Endodermal cell (in vitro differentiated cells): ENCODE measurements at regions not wholly inside any gene's neighbourhood (a gene's known extent, or its start where the extent isn't known, plus 50 kb on each side); places are given as distances from the start of the nearest gene placed in this dataset.

ENCODE experiments used
- DNase-seq: peaks from one replicate; pipeline ENCODE4 v3.0.0-alpha.2; 2017
- H3K27ac ChIP-seq: 2 replicates; pipeline ENCODE4 v1.5.1; 2013; ENCODE audit warnings: mild to moderate bottlenecking, low read depth, low read length, moderate library complexity
- H3K27me3 ChIP-seq: 2 replicates; pipeline ENCODE4 v1.6.1; 2013; ENCODE audit warnings: mild to moderate bottlenecking, low read length, moderate library complexity; ENCODE audit not compliant: insufficient read depth, control insufficient read depth, poor library complexity, severe bottlenecking
- H3K36me3 ChIP-seq: 2 replicates; pipeline ENCODE4 v1.7.0; 2013; ENCODE audit warnings: mild to moderate bottlenecking, low read length, moderate library complexity; ENCODE audit not compliant: control insufficient read depth, insufficient read depth
- H3K4me1 ChIP-seq: one replicate; pipeline ENCODE4 v1.7.0; 2013; ENCODE audit warnings: low read length; ENCODE audit not compliant: control insufficient read depth, insufficient read depth
- H3K4me3 ChIP-seq: 2 replicates; pipeline ENCODE4 v1.5.1; 2013; ENCODE audit warnings: mild to moderate bottlenecking, low read length, moderate library complexity
- H3K9ac ChIP-seq: 2 replicates; pipeline ENCODE4 v1.6.1; 2013; ENCODE audit warnings: mild to moderate bottlenecking, low read length, moderate library complexity; ENCODE audit not compliant: poor library complexity, severe bottlenecking; ENCODE audit errors: extremely low read depth
- H3K9me3 ChIP-seq: 2 replicates; pipeline ENCODE4 v1.6.1; 2013; ENCODE audit warnings: mild to moderate bottlenecking, low read length, moderate library complexity; ENCODE audit not compliant: control insufficient read depth
- H3K27ac Mint-ChIP-seq: 2 replicates; pipeline ENCODE4 v1.8.0; 2020; ENCODE audit warnings: mixed read lengths
- H3K27me3 Mint-ChIP-seq: 2 replicates; pipeline ENCODE4 v1.8.0; 2021; ENCODE audit warnings: mild to moderate bottlenecking, mixed read lengths; ENCODE audit not compliant: insufficient read depth
- H3K36me3 Mint-ChIP-seq: 2 replicates; pipeline ENCODE4 v1.8.0; 2020; ENCODE audit warnings: low read depth, mixed read lengths
- H3K4me1 Mint-ChIP-seq: 2 replicates; pipeline ENCODE4 v1.8.0; 2020; ENCODE audit warnings: mixed read lengths
- H3K4me3 Mint-ChIP-seq: 2 replicates; pipeline ENCODE4 v1.8.0; 2020; ENCODE audit warnings: mild to moderate bottlenecking, moderate library complexity, mixed read lengths
- H3K9me3 Mint-ChIP-seq: 2 replicates; pipeline ENCODE4 v1.8.0; 2020; ENCODE audit warnings: mild to moderate bottlenecking, mixed read lengths
- CTCF ChIP-seq: fragments of 200-600 bp; sonication (generic); conservative IDR thresholded peaks from 2 replicates; pipeline ENCODE4 v1.5.0; 2021; ENCODE audit warnings: antibody characterized with exemption, mild to moderate bottlenecking
- WGBS, 2 experiments: methylation state at CpG; one replicate each; pipeline versions ENCODE4 v1.1.5 to v1.1.7; 2013; ENCODE audit warnings: missing lambda C conversion rate in 2 of 2, mixed read lengths in 1 of 2; ENCODE audit not compliant: insufficient coverage in 1 of 2, insufficient read length in 1 of 2; 5-methylcytosine and 5-hydroxymethylcytosine counted together

GRCh38 chr2:220279372-220279771 lies 651.9 kb downstream of the SLC4A3 start:
- Histone ChIP-seq H3K4me3 (no peak overlapping the region), H3K36me3 (no peaks in the 10 kb centered on the region), H3K9ac (no peak overlapping the region), H3K27ac (no peak overlapping the region), H3K9me3 (no peaks in the 10 kb centered on the region), H3K27me3 (no peaks in the 10 kb centered on the region), H3K4me1 (no peaks in the 10 kb centered on the region)
- Mint-ChIP-seq H3K4me3 (no peak overlapping the region), H3K36me3 (no peaks in the 10 kb centered on the region), H3K27me3 (no peaks in the 10 kb centered on the region), H3K4me1 (no peaks in the 10 kb centered on the region), H3K27ac (no peak overlapping the region), H3K9me3 (peaks cover 2% of the 10 kb centered on the region)
- TF ChIP-seq CTCF: no peak
- 88 to 100% methylated on average over 1 to 2 of the region's 2 CpGs for WGBS, 2 experiments
- no peak for DNase-seq

GRCh38 chr2:220279840-220280239 lies 652.4 kb downstream of the SLC4A3 start:
- no peaks in the 10 kb centered on the region for H3K27me3 ChIP-seq
- no peak overlapping the region for H3K4me3 ChIP-seq
- H3K27ac ChIP-seq: no peak overlapping the region
- no peak overlapping the region for H3K27ac Mint-ChIP-seq
- no peak overlapping the region for H3K4me3 Mint-ChIP-seq
- no peaks in the 10 kb centered on the region for H3K27me3 Mint-ChIP-seq
- no peaks in the 10 kb centered on the region for H3K4me1 ChIP-seq
- H3K9me3 Mint-ChIP-seq: peaks cover 2% of the 10 kb centered on the region
- TF ChIP-seq CTCF: no peak
- no peaks in the 10 kb centered on the region for H3K36me3 ChIP-seq
- H3K9me3 ChIP-seq: no peaks in the 10 kb centered on the region
- DNase-seq: no peak
- H3K9ac ChIP-seq: no peak overlapping the region
- H3K4me1 Mint-ChIP-seq: no peaks in the 10 kb centered on the region
- H3K36me3 Mint-ChIP-seq: no peaks in the 10 kb centered on the region

- Histone ChIP-seq H3K36me3 (no peaks in the 10 kb centered on the region), H3K9me3 (no peaks in the 10 kb centered on the region), H3K9ac (no peak overlapping the region), H3K4me1 (no peaks in the 10 kb centered on the region), H3K4me3 (no peak overlapping the region), H3K27me3 (no peaks in the 10 kb centered on the region), H3K27ac (no peak overlapping the region)
- WGBS, 2 experiments: 86 to 96% methylated on average over 4 of the region's 4 CpGs
- H3K27me3 Mint-ChIP-seq: no peaks in the 10 kb centered on the region
- no peak overlapping the region for H3K4me3 Mint-ChIP-seq
- no peak overlapping the region for H3K27ac Mint-ChIP-seq
- H3K9me3 Mint-ChIP-seq: peaks cover 2% of the 10 kb centered on the region
- no peaks in the 10 kb centered on the region for H3K36me3 Mint-ChIP-seq
- no peak for TF ChIP-seq CTCF
- DNase-seq: no peak
- H3K4me1 Mint-ChIP-seq: no peaks in the 10 kb centered on the region
Measured at GRCh38 chr2:220280736-220281135, 653.3 kb downstream of the SLC4A3 start.
